ENCODE measurements at regions not wholly inside any gene's neighbourhood (a gene's known extent, or its start where the extent isn't known, plus 50 kb on each side); places are given as distances from the start of the nearest gene placed in this dataset.
A peak's percentile ranks its signal among the peaks of the same experiment; 100 is the strongest.

DNA sequence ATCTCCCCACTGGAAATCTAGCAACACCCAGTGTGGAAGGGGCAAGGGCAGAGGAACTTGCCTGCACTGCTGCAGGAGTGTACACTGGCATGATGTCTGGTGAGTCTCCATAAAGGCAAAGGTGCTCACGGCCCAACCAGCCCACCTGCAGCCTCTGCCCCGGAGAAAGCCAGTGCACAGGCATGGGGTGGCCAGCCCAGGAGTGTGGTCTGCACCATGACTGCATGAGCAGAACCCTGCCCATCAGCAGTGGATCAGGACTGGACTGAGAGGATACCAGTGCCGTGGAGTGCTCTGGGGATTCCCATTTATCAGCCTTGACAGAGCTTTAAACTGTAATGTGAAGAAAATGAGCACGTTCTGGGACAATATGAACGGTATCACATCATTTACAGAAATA, 342.6 kb upstream of the HS6ST1 start:
- Histone ChIP-seq H3K27ac (no peak overlapping the region), H3K4me3 (ENCODE audit: low read depth, low read length) (no peak overlapping the region), H3K27me3 (ENCODE audit: control insufficient read depth, insufficient read depth, low read length) (no peaks in the 10 kb centered on the region), H3K4me1 (no peaks in the 10 kb centered on the region), H2AFZ (no peak overlapping the region), H3K36me3 (ENCODE audit: control insufficient read depth, insufficient read depth, low read length) (no peaks in the 10 kb centered on the region), H3K79me2 (no peaks in the 10 kb centered on the region), H3K9ac (no peak overlapping the region), H3K9me3 (ENCODE audit: control insufficient read depth, low read length) (no peaks in the 10 kb centered on the region), H3K4me2 (ENCODE audit: low read length) (no peak overlapping the region)
- no peak for TF ChIP-seq CTCF (IDR thresholded peaks at IDR 0.05)

- no peak overlapping the region for H3K4me3 ChIP-seq (ENCODE audit: low read depth, low read length)
- no peaks in the 10 kb centered on the region for H3K4me1 ChIP-seq
- no peak overlapping the region for H3K9ac ChIP-seq
- H3K79me2 ChIP-seq: no peaks in the 10 kb centered on the region
- H3K27me3 ChIP-seq (ENCODE audit: control insufficient read depth, insufficient read depth, low read length): no peaks in the 10 kb centered on the region
- no peak overlapping the region for H3K27ac ChIP-seq
- no peak for TF ChIP-seq CTCF (IDR thresholded peaks at IDR 0.05)
- no peak overlapping the region for H2AFZ ChIP-seq
- no peak overlapping the region for H3K4me2 ChIP-seq (ENCODE audit: low read length)
- no peaks in the 10 kb centered on the region for H3K9me3 ChIP-seq (ENCODE audit: control insufficient read depth, low read length)
- no peaks in the 10 kb centered on the region for H3K36me3 ChIP-seq (ENCODE audit: control insufficient read depth, insufficient read depth, low read length)
These were observed 343.4 kb upstream of the HS6ST1 start for GRCh38 chr2:128662051-128662471.

DNA sequence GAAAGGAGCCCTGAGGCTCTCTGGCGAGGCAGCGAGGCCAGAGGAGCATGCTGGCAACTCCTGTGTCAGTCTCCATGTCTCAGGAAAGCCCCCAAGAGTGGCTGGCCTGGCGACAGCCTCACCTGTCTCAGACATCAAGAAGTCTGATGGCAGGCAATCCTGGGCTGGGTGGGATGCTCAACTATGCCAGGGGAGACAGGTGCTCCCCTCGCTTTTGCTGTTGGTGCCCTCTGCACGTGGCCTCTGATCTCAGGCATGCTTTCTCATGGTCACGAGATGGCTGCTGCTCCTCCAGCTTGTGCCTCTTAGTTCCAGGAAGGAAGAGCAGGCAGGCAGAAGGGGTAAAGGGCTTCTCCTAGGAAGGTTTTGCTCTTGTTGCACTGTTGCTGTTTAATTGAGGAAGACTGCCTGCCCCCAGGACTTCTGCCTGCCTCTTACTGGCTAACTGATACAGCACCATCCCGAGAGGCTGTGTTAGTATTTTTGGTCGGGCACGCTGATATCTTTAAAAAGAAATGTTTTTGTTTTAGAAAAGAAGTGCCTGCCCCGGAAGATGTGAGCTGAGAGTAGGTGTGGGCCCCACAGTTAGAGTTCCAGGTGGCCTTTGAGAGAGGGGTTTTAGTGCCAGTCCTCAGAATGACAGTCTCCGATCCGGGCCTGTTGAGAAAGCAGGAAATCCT, 344.8 kb upstream of the HS6ST1 start:
- no peaks in the 10 kb centered on the region for H3K36me3 ChIP-seq (ENCODE audit: control insufficient read depth, insufficient read depth, low read length)
- no peak overlapping the region for H2AFZ ChIP-seq
- H3K4me3 ChIP-seq (ENCODE audit: low read depth, low read length): no peak overlapping the region
- H3K9me3 ChIP-seq (ENCODE audit: control insufficient read depth, low read length): no peaks in the 10 kb centered on the region
- H3K4me2 ChIP-seq (ENCODE audit: low read length): no peak overlapping the region
- H3K4me1 ChIP-seq: no peaks in the 10 kb centered on the region
- H3K79me2 ChIP-seq: no peaks in the 10 kb centered on the region
- no peak overlapping the region for H3K9ac ChIP-seq
- H3K27ac ChIP-seq: no peak overlapping the region
- no peaks in the 10 kb centered on the region for H3K27me3 ChIP-seq (ENCODE audit: control insufficient read depth, insufficient read depth, low read length)
- TF ChIP-seq CTCF (IDR thresholded peaks at IDR 0.05): no peak

GRCh38 chr2:128664499-128664971, 345.9 kb upstream of the HS6ST1 start:
- TF ChIP-seq CTCF (IDR thresholded peaks at IDR 0.05): no peak

DNA sequence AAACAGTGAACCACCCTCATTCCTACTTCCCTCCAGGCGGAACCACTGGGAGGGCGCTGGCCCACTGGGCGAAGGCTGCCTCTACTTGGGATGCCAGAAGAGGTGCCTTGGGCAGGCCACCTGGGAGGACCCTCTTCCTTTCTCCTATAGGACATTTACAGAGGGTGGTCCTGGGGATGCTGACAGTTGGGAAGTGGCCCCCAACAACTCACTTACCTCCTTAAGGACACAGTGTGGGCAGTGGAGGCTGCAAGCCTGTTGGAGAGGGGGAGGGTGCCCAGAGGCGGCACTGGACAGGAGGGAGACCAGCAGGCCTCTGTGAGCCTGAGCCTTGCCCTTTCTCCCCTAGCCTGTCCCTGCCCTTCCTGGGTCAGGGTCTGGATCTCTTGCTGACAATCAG, 346.4 kb upstream of the HS6ST1 start:
- H3K9me3 ChIP-seq (ENCODE audit: control insufficient read depth, low read length): no peaks in the 10 kb centered on the region
- no peaks in the 10 kb centered on the region for H3K27me3 ChIP-seq (ENCODE audit: control insufficient read depth, insufficient read depth, low read length)
- H3K79me2 ChIP-seq: no peaks in the 10 kb centered on the region
- H3K4me1 ChIP-seq: no peaks in the 10 kb centered on the region
- no peak overlapping the region for H3K9ac ChIP-seq
- no peak for TF ChIP-seq CTCF (IDR thresholded peaks at IDR 0.05)
- no peak overlapping the region for H3K27ac ChIP-seq
- H3K36me3 ChIP-seq (ENCODE audit: control insufficient read depth, insufficient read depth, low read length): no peaks in the 10 kb centered on the region
- H2AFZ ChIP-seq: no peak overlapping the region
- no peak overlapping the region for H3K4me2 ChIP-seq (ENCODE audit: low read length)
- H3K4me3 ChIP-seq (ENCODE audit: low read depth, low read length): no peak overlapping the region

More at GRCh38 chr2:128664499-128664971, 345.9 kb upstream of the HS6ST1 start:
- H3K27ac ChIP-seq: no peak overlapping the region
- no peak overlapping the region for H3K9ac ChIP-seq
- H3K4me1 ChIP-seq: no peaks in the 10 kb centered on the region
- H3K9me3 ChIP-seq (ENCODE audit: control insufficient read depth, low read length): no peaks in the 10 kb centered on the region
- H3K79me2 ChIP-seq: no peaks in the 10 kb centered on the region
- H3K27me3 ChIP-seq (ENCODE audit: control insufficient read depth, insufficient read depth, low read length): no peaks in the 10 kb centered on the region
- no peaks in the 10 kb centered on the region for H3K36me3 ChIP-seq (ENCODE audit: control insufficient read depth, insufficient read depth, low read length)
- H3K4me2 ChIP-seq (ENCODE audit: low read length): no peak overlapping the region
- H3K4me3 ChIP-seq (ENCODE audit: low read depth, low read length): no peak overlapping the region
- H2AFZ ChIP-seq: peak overlapping the region; percentile 46

Data from parathyroid adenoma (tissue), 2 donors.